Ramos (cell line): ENCODE measurements at regions not wholly inside any gene's neighbourhood (a gene's known extent, or its start where the extent isn't known, plus 50 kb on each side); places are given as distances from the start of the nearest gene placed in this dataset.
"Not testable (repeated sequence)": the region's sequence is repeated elsewhere in the genome, so short reads cannot be mapped to it uniquely, and the experiment has no call there.

ENCODE experiments used
- in situ Hi-C: fragments of 300-500 bp; cut with MboI; formaldehyde crosslinking; loops from one replicate; pipeline ENCODE4 v1.14.3; 2022; ENCODE audit warnings: low sequenced_read_pairs; ENCODE audit not compliant: unreplicated experiment

- in situ Hi-C loops: no loop called here
These were observed 51.5 kb upstream of the MAP3K1 start for GRCh38 chr5:56763711-56764466.

GRCh38 chr5:56763182-56763581, 52.2 kb upstream of the MAP3K1 start:
- in situ Hi-C loops: no loop called here

GRCh38 chr5:56761151-56761885, 54.0 kb upstream of the MAP3K1 start:
- in situ Hi-C loops: no loop called here

GRCh38 chr5:56760723-56761122, 54.6 kb upstream of the MAP3K1 start:
- in situ Hi-C loops: no loop called here

- in situ Hi-C loops: no loop called here
These were observed 55.7 kb upstream of the MAP3K1 start for GRCh38 chr5:56759521-56760216.

- in situ Hi-C loops: no loop called here
These were observed 58.3 kb upstream of the MAP3K1 start for GRCh38 chr5:56757077-56757476.

GRCh38 chr5:56755036-56755555, 60.3 kb upstream of the MAP3K1 start:
- in situ Hi-C loops: no loop called here

GRCh38 chr5:56753588-56753987, 61.8 kb upstream of the MAP3K1 start:
- in situ Hi-C loops: not testable (repeated sequence)

GRCh38 chr5:56751572-56752313, 63.6 kb upstream of the MAP3K1 start:
- in situ Hi-C loops: no loop called here

GRCh38 chr5:56749842-56750241, 65.5 kb upstream of the MAP3K1 start:
- in situ Hi-C loops: no loop called here

- in situ Hi-C loops: no loop called here
These were observed 68.6 kb upstream of the MAP3K1 start for GRCh38 chr5:56746553-56747339.

GRCh38 chr5:56745864-56746263, 69.5 kb upstream of the MAP3K1 start:
- in situ Hi-C loops: no loop called here

GRCh38 chr5:56740868-56741267, 74.5 kb upstream of the MAP3K1 start:
- in situ Hi-C loops: no loop called here

GRCh38 chr5:56739990-56740389, 75.4 kb upstream of the MAP3K1 start:
- in situ Hi-C loops: no loop called here

GRCh38 chr5:56737951-56738606, 77.3 kb upstream of the MAP3K1 start:
- in situ Hi-C loops: no loop called here

GRCh38 chr5:56737002-56737621, 78.2 kb upstream of the MAP3K1 start:
- in situ Hi-C loops: no loop called here

GRCh38 chr5:56735849-56736641, 79.3 kb upstream of the MAP3K1 start:
- in situ Hi-C loops: no loop called here
